Mesendoderm (in vitro differentiated cells): ENCODE measurements at regions not wholly inside any gene's neighbourhood (a gene's known extent, or its start where the extent isn't known, plus 50 kb on each side); places are given as distances from the start of the nearest gene placed in this dataset.

ENCODE experiments used
- DNase-seq: peaks from one replicate; pipeline ENCODE4 v3.0.0; 2013
- H2AK5ac ChIP-seq: 2 replicates; pipeline ENCODE4 v1.6.1; 2013; ENCODE audit warnings: low read length, inconsistent platforms
- H2BK120ac ChIP-seq: 2 replicates; pipeline ENCODE4 v1.6.1; 2013; ENCODE audit warnings: low read depth, mild to moderate bottlenecking, low read length, moderate library complexity, mixed read lengths
- H2BK15ac ChIP-seq: replicated peaks from 2 replicates; pipeline ENCODE4 v1.6.1; 2013; ENCODE audit warnings: low read depth, mild to moderate bottlenecking, moderate library complexity
- H2BK5ac ChIP-seq: 2 replicates; pipeline ENCODE4 v1.6.1; 2013; ENCODE audit warnings: low read length, inconsistent platforms
- H3K18ac ChIP-seq: 2 replicates; pipeline ENCODE4 v1.6.1; 2013; ENCODE audit warnings: mild to moderate bottlenecking, low read length, mixed read lengths
- H3K23ac ChIP-seq: one replicate; pipeline ENCODE4 v1.6.1; 2013; ENCODE audit warnings: low read length
- H3K27ac ChIP-seq: 2 replicates; pipeline ENCODE4 v1.5.1; 2013; ENCODE audit warnings: low read depth, mild to moderate bottlenecking, inconsistent platforms, low read length, moderate library complexity
- H3K27me3 ChIP-seq: 2 replicates; pipeline ENCODE4 v1.6.1; 2013; ENCODE audit warnings: low read length, control low read depth, mild to moderate bottlenecking, inconsistent platforms; ENCODE audit not compliant: insufficient read depth, poor library complexity
- H3K36me3 ChIP-seq: 2 replicates; pipeline ENCODE4 v1.6.1; 2013; ENCODE audit warnings: low read length, inconsistent platforms; ENCODE audit not compliant: control insufficient read depth, insufficient read depth
- H3K4ac ChIP-seq: one replicate; pipeline ENCODE4 v1.6.1; 2013; ENCODE audit warnings: low read depth, mild to moderate bottlenecking, low read length, moderate library complexity
- H3K4me1 ChIP-seq: 2 replicates; pipeline ENCODE4 v1.6.1; 2013; ENCODE audit warnings: low read depth, low read length, inconsistent platforms; ENCODE audit not compliant: control insufficient read depth
- H3K4me2 ChIP-seq: 2 replicates; pipeline ENCODE4 v1.6.1; 2013; ENCODE audit warnings: low read length
- H3K4me3 ChIP-seq: 2 replicates; pipeline ENCODE4 v1.5.1; 2013; ENCODE audit warnings: mild to moderate bottlenecking, low read length
- H3K56ac ChIP-seq: one replicate; pipeline ENCODE4 v1.6.1; 2013; ENCODE audit warnings: low read length
- H3K79me1 ChIP-seq: 2 replicates; pipeline ENCODE4 v1.6.1; 2013; ENCODE audit warnings: low read length, inconsistent platforms
- H3K79me2 ChIP-seq: 2 replicates; pipeline ENCODE4 v1.6.1; 2013; ENCODE audit warnings: mild to moderate bottlenecking, low read length; ENCODE audit not compliant: control insufficient read depth, insufficient read depth
- H3K9ac ChIP-seq: 2 replicates; pipeline ENCODE4 v1.6.1; 2013; ENCODE audit warnings: low read length, inconsistent platforms
- H4K5ac ChIP-seq: one replicate; pipeline ENCODE4 v1.6.1; 2013; ENCODE audit warnings: low read length
- H4K8ac ChIP-seq: one replicate; pipeline ENCODE4 v1.6.1; 2013; ENCODE audit warnings: low read depth, mild to moderate bottlenecking, control low read depth, low read length, moderate library complexity
- WGBS: extraction: QIAGEN DNeasy Blood & Tissue Kit; methylation state at CpG from one replicate; pipeline ENCODE4 v1.1.7; 2013; ENCODE audit warnings: low lambda C conversion rate, missing lambda C conversion rate; ENCODE audit not compliant: insufficient coverage; ENCODE audit errors: extremely low coverage; 5-methylcytosine and 5-hydroxymethylcytosine counted together

DNA sequence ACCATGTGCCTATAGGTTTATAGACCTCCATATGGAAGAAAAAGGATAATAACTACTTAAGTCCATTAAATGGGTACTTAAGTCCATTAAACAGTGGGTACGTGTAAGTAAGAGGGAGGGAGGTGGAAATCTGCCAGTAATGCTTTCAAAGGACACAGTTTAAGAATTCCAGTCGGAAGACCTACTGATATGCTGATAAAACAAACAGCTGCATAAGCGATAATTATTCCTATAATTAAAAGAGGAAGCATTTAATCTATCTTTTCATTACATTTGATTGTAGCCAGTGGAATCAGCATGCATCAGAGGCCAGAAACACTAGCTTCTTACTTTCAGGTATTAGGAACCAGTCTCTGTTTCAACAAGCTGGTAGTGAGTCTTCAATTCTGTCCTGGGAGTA lies 96.4 kb upstream of the DDX18 start:
- WGBS = no CpG with 5 or more reads among the region's 3 CpGs

DNA sequence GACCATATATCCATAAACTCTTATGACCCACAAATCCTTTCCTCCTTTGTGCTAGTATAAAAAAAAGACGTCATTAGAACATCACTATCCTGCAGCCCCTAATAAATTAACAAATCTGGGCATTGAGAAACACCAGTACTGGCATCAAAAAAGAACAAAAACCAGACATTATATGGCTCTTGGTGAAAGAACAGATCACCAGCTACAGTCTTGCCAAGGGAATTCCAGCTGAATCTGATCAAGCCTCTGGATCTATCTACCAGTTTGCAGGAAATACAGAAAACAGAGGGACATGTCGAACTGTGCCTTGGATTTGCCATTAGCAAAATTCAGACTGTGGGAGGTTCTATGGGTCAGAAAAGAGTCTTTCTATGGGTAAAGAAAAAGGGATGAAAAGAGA lies 93.7 kb upstream of the DDX18 start:
- no peak for DNase-seq
- Histone ChIP-seq H2BK15ac (no peak overlapping the region), H2AK5ac (no peak overlapping the region), H3K27me3 (no peaks in the 10 kb centered on the region), H3K36me3 (no peaks in the 10 kb centered on the region), H3K23ac (no peak overlapping the region), H3K4me1 (no peaks in the 10 kb centered on the region), H3K4me3 (no peak overlapping the region), H4K8ac (no peak overlapping the region), H2BK120ac (no peak overlapping the region), H3K27ac (no peak overlapping the region), H2BK5ac (no peak overlapping the region), H3K18ac (no peak overlapping the region), H4K5ac (no peak overlapping the region), H3K79me1 (no peaks in the 10 kb centered on the region), H3K9ac (no peak overlapping the region), H3K79me2 (no peaks in the 10 kb centered on the region), H3K4ac (no peak overlapping the region), H3K4me2 (no peak overlapping the region), H3K56ac (no peak overlapping the region)
- WGBS = no CpG with 5 or more reads among the region's 2 CpGs

More for the DNA sequence above, 96.4 kb upstream of the DDX18 start:
- Histone ChIP-seq H3K27me3 (no peaks in the 10 kb centered on the region), H3K23ac (no peak overlapping the region), H3K56ac (no peak overlapping the region), H3K36me3 (no peaks in the 10 kb centered on the region), H4K5ac (no peak overlapping the region), H2BK120ac (no peak overlapping the region), H3K4me3 (no peak overlapping the region), H2AK5ac (no peak overlapping the region), H3K18ac (no peak overlapping the region), H2BK5ac (no peak overlapping the region), H3K79me2 (no peaks in the 10 kb centered on the region), H3K4me2 (no peak overlapping the region), H4K8ac (no peak overlapping the region), H3K79me1 (no peaks in the 10 kb centered on the region), H3K4ac (no peak overlapping the region), H3K27ac (no peak overlapping the region), H2BK15ac (no peak overlapping the region), H3K9ac (no peak overlapping the region), H3K4me1 (no peaks in the 10 kb centered on the region)
- DNase-seq = no peak

DNA sequence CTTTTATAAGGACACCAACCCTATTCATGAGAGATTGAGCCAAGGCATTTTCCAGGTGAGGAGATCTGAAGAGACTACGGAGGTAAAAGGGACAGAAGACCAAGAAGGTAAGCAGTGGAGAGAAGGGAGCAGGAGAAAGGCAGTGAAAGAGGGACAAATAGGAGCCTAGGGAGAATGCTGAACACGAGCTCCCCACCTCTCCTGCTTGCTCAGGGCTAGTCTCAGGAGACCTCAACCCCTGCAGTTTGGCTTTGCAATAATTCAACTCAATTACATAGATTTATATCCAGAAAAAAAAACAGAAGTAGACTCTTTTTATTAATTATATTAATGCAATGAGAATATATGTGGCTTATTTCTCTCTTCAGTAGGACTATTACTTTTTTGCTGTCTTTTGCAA lies 91.0 kb upstream of the DDX18 start:
- no peak overlapping the region for H3K9ac ChIP-seq
- no peak overlapping the region for H4K8ac ChIP-seq
- no peak overlapping the region for H3K18ac ChIP-seq
- no peak overlapping the region for H3K56ac ChIP-seq
- no peak overlapping the region for H2BK5ac ChIP-seq
- DNase-seq = no peak
- no peaks in the 10 kb centered on the region for H3K79me2 ChIP-seq
- H4K5ac ChIP-seq = no peak overlapping the region
- no peaks in the 10 kb centered on the region for H3K27me3 ChIP-seq
- H3K4ac ChIP-seq = no peak overlapping the region
- H3K4me1 ChIP-seq = no peaks in the 10 kb centered on the region
- H3K79me1 ChIP-seq = no peaks in the 10 kb centered on the region
- H3K23ac ChIP-seq = no peak overlapping the region
- no peak overlapping the region for H3K4me2 ChIP-seq
- no peak overlapping the region for H3K4me3 ChIP-seq
- H2AK5ac ChIP-seq = no peak overlapping the region
- H2BK120ac ChIP-seq = no peak overlapping the region
- no CpG with 5 or more reads among the region's 2 CpGs for WGBS
- H3K36me3 ChIP-seq = no peaks in the 10 kb centered on the region
- no peak overlapping the region for H3K27ac ChIP-seq
- no peak overlapping the region for H2BK15ac ChIP-seq

DNA sequence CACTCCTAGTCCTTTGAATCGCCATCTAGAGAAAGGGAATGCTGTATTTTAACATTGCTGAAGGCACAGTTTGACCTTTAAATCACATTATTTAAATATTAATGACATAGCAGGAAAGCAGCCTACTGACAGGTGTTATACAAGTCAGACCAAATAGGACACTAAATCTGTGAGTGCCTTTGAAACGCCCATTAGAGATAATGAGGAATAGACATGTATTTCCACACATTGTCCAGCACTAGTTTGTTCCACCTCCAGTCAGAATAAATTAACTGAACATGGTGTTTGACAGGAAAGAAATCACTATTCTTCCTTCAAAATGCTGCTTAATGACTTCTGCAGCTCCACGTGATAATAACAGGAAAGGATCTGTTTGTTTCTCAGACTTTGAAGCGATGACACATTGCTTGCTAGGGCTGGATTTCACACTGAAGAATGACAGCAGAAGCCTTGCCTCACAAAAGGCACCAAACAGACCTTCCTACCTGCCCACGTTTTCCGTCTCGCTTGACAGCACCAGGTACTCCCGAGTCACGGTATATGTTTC lies 90.5 kb upstream of the DDX18 start:
- H3K56ac ChIP-seq = no peak overlapping the region
- H3K36me3 ChIP-seq = no peaks in the 10 kb centered on the region
- no peak for DNase-seq
- no peak overlapping the region for H2BK5ac ChIP-seq
- no peak overlapping the region for H3K4ac ChIP-seq
- H3K4me3 ChIP-seq = no peak overlapping the region
- no peak overlapping the region for H3K4me2 ChIP-seq
- H2BK15ac ChIP-seq = no peak overlapping the region
- H3K23ac ChIP-seq = no peak overlapping the region
- H4K8ac ChIP-seq = no peak overlapping the region
- no peak overlapping the region for H2BK120ac ChIP-seq
- H4K5ac ChIP-seq = no peak overlapping the region
- no peak overlapping the region for H3K9ac ChIP-seq
- H3K27me3 ChIP-seq = no peaks in the 10 kb centered on the region
- no peak overlapping the region for H3K27ac ChIP-seq
- no peaks in the 10 kb centered on the region for H3K79me1 ChIP-seq
- H3K4me1 ChIP-seq = no peaks in the 10 kb centered on the region
- no CpG with 5 or more reads among the region's 9 CpGs for WGBS
- H2AK5ac ChIP-seq = no peak overlapping the region
- H3K18ac ChIP-seq = no peak overlapping the region
- no peaks in the 10 kb centered on the region for H3K79me2 ChIP-seq

DNA sequence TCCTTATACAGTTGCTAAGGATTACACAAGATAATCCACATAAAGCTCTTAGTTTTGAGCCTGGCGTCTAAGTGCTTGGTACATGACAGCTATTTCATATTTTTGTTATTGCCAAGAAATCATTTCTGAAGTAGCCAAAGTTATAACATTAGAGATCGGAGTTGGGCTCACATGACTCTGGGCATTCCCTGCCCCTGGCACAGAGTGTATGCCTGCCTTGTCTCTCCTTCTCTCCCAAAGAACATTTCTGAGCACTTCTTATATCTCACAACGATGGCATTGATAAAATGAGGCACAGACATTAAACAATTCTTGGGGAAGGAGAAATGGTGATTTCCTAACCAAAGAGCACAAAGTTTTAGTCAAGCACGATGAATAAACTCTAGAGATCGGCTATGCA lies 87.7 kb upstream of the DDX18 start:
- no peak overlapping the region for H2BK15ac ChIP-seq
- H3K79me1 ChIP-seq = no peaks in the 10 kb centered on the region
- H2BK120ac ChIP-seq = no peak overlapping the region
- H3K4me1 ChIP-seq = no peaks in the 10 kb centered on the region
- H3K4me2 ChIP-seq = no peak overlapping the region
- H3K18ac ChIP-seq = no peak overlapping the region
- H2BK5ac ChIP-seq = no peak overlapping the region
- DNase-seq = no peak
- no peak overlapping the region for H4K5ac ChIP-seq
- no peak overlapping the region for H3K9ac ChIP-seq
- H4K8ac ChIP-seq = no peak overlapping the region
- no peaks in the 10 kb centered on the region for H3K27me3 ChIP-seq
- no peaks in the 10 kb centered on the region for H3K79me2 ChIP-seq
- no peak overlapping the region for H3K4ac ChIP-seq
- no peak overlapping the region for H3K27ac ChIP-seq
- no peaks in the 10 kb centered on the region for H3K36me3 ChIP-seq
- WGBS = no CpG with 5 or more reads among the region's 5 CpGs
- H3K56ac ChIP-seq = no peak overlapping the region
- no peak overlapping the region for H2AK5ac ChIP-seq
- H3K4me3 ChIP-seq = no peak overlapping the region
- H3K23ac ChIP-seq = no peak overlapping the region

DNA sequence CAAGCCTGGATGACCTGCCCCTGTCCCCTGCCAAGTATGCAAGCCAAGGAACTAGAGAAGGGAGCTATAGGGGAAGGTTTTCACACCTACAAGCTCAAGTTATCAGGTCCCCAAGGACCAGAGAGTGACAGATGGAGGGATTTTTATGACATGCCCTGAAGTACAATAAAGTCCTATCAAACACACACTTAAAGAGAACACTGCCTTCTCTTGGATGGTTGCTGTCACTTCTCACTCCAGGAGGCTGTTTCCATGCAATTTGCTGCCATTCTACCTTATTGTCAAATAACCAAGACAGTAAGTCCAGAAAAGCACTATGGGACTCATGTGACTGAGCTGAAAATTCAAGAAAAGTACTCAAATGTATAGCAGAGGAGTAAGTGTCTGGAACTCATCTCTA lies 76.6 kb upstream of the DDX18 start:
- Histone ChIP-seq H3K36me3 (no peaks in the 10 kb centered on the region), H2BK15ac (no peak overlapping the region), H4K8ac (no peak overlapping the region), H3K27me3 (no peaks in the 10 kb centered on the region), H4K5ac (no peak overlapping the region), H3K9ac (no peak overlapping the region), H2BK120ac (no peak overlapping the region), H3K27ac (no peak overlapping the region), H3K4ac (no peak overlapping the region), H3K56ac (no peak overlapping the region), H3K4me3 (no peak overlapping the region), H3K23ac (no peak overlapping the region), H3K79me2 (no peaks in the 10 kb centered on the region), H3K79me1 (no peaks in the 10 kb centered on the region), H2AK5ac (no peak overlapping the region), H2BK5ac (no peak overlapping the region), H3K18ac (no peak overlapping the region), H3K4me2 (no peak overlapping the region), H3K4me1 (no peaks in the 10 kb centered on the region)
- DNase-seq = no peak
